ENCODE measurements at regions not wholly inside any gene's neighbourhood (a gene's known extent, or its start where the extent isn't known, plus 50 kb on each side); places are given as distances from the start of the nearest gene placed in this dataset.
"Not testable (repeated sequence)": the region's sequence is repeated elsewhere in the genome, so short reads cannot be mapped to it uniquely, and the experiment has no call there.

GRCh38 chr12:115867854-115868253 lies 409.6 kb downstream of the MED13L start:
- no peak for FAIRE-seq
- POLR2A ChIA-PET = no interaction called here

GRCh38 chr12:115866909-115867525 lies 410.5 kb downstream of the MED13L start:
- FAIRE-seq (peak; percentile 23), ATAC-seq (peak; percentile 51 to 68; a peak in 4 of 6 replicates), DNase-seq (ENCODE audit: low read depth in 1 of 2, low spot score in 1 of 2) (peak; percentile 55)
- H3K27ac ChIP-seq = peak overlapping the region in 1 of 2 experiments; percentile 37; a peak in 1 of 6 replicates
- H3K4me1 ChIP-seq = peaks cover 22% of the 10 kb centered on the region
- no peak for TF ChIP-seq SREBF2 (IDR thresholded peaks at IDR 0.05)
- peak; percentile 52 for TF ChIP-seq SMC3 (IDR thresholded peaks at IDR 0.05)
- peak; percentile 50 for TF ChIP-seq CTCF (IDR thresholded peaks at IDR 0.05)
- TF ChIP-seq KDM1A (IDR thresholded peaks at IDR 0.05; ENCODE audit: low read depth) = no peak
- peak; percentile 45 to 52 for TF ChIP-seq RAD21 (conservative IDR thresholded peaks at IDR 0.05 in 1 of 2, IDR thresholded peaks at IDR 0.05 in 1 of 2)
- TF ChIP-seq HEYL (CRISPR knock-in tag; IDR thresholded peaks at IDR 0.05) = no peak
- no peak for TF ChIP-seq FOSL2 (IDR thresholded peaks at IDR 0.05)
- TF ChIP-seq FOSL2 (CRISPR knock-in tag; IDR thresholded peaks at IDR 0.05) = no peak
- TF ChIP-seq ZC3H11A (IDR thresholded peaks at IDR 0.05) = no peak
- no peak for TF ChIP-seq NFE2L2 (conservative IDR thresholded peaks at IDR 0.05; ENCODE audit: low read length)
- no peak for TF ChIP-seq CBX8 (IDR thresholded peaks at IDR 0.05)
- no peak for TF ChIP-seq HOXB13 (CRISPR knock-in tag; IDR thresholded peaks at IDR 0.05; ENCODE audit: low read depth)
- TF ChIP-seq KDM5A (IDR thresholded peaks at IDR 0.05) = no peak
- TF ChIP-seq USF2 (IDR thresholded peaks at IDR 0.05) = no peak
- TF ChIP-seq CEBPB (IDR thresholded peaks at IDR 0.05) = no peak
- ChIA-PET CTCF (interaction anchor here (0.6 to 9.2 kb wide), 17 partner anchors 7 to 842 kb away, joined by 3 to 67 read pairs (median 3); no protein-coding TSS in a partner anchor), POLR2A (no interaction called here)
- no peak overlapping the region for H3K4me2 ChIP-seq
- no peaks in the 10 kb centered on the region for H3K9me3 ChIP-seq
- 65% methylated on average over 6 of the region's 6 CpGs for WGBS (ENCODE audit: missing lambda C conversion rate)
- no peak overlapping the region for H3K4me3 ChIP-seq

More at GRCh38 chr12:115867854-115868253, 409.6 kb downstream of the MED13L start:
- CTCF ChIA-PET = interaction anchor here (0.6 to 9.2 kb wide), 10 partner anchors 8 to 841 kb away, joined by 3 to 67 read pairs (median 5); no protein-coding TSS in a partner anchor
- Histone ChIP-seq H3K27ac (peak overlapping the region in 1 of 2 experiments; percentile 37; a peak in 1 of 6 replicates), H3K4me3 (no peak overlapping the region), H3K4me1 (peaks cover 30% of the 10 kb centered on the region), H3K9me3 (no peaks in the 10 kb centered on the region), H3K4me2 (no peak overlapping the region)
- WGBS (ENCODE audit: missing lambda C conversion rate) = 71% methylated on average over 4 of the region's 4 CpGs
- ATAC-seq (no peak), DNase-seq (ENCODE audit: low read depth in 1 of 2, low spot score in 1 of 2) (no peak)
- TF ChIP-seq ZNF302 (CRISPR knock-in tag; IDR thresholded peaks at IDR 0.05) (no peak), POLR2AphosphoS2 (conservative IDR thresholded peaks at IDR 0.05; ENCODE audit: low read length) (no peak), NPAS2 (CRISPR knock-in tag; IDR thresholded peaks at IDR 0.05; ENCODE audit: borderline replicate concordance) (no peak), CHD4 (IDR thresholded peaks at IDR 0.05; ENCODE audit: borderline replicate concordance) (no peak), HMGXB4 (CRISPR knock-in tag; IDR thresholded peaks at IDR 0.05; ENCODE audit: borderline replicate concordance) (no peak), RFX5 (IDR thresholded peaks at IDR 0.05) (no peak), HOXB5 (CRISPR knock-in tag; IDR thresholded peaks at IDR 0.05) (no peak), RARB (CRISPR knock-in tag; IDR thresholded peaks at IDR 0.05) (no peak)

GRCh38 chr12:115866281-115866680 lies 411.2 kb downstream of the MED13L start:
- CTCF ChIA-PET = interaction anchor here (0.9 to 9.2 kb wide), 10 partner anchors 6 to 63 kb away, joined by 3 to 67 read pairs (median 4); no protein-coding TSS in a partner anchor
- DNase-seq (ENCODE audit: low read depth in 1 of 2, low spot score in 1 of 2); POLR2A ChIA-PET; H3K4me2 ChIP-seq; H3K27ac ChIP-seq; ATAC-seq; H3K9me3 ChIP-seq; FAIRE-seq; H3K4me3 ChIP-seq: not testable (repeated sequence)
- peaks cover 14% of the 10 kb centered on the region for H3K4me1 ChIP-seq
- 23% methylated on average over 2 of the region's 3 CpGs for WGBS (ENCODE audit: missing lambda C conversion rate)

All from A549 (cell line).